IMR-90 (cell line): ENCODE measurements at regions not wholly inside any gene's neighbourhood (a gene's known extent, or its start where the extent isn't known, plus 50 kb on each side); places are given as distances from the start of the nearest gene placed in this dataset.

Experiments
- ATAC-seq: fragments of 200-7000 bp; cut with Tn5 transposase; 2 replicates; pipeline ENCODE4 v1.9.1; 2020; ENCODE audit warnings: low read depth, mild to moderate bottlenecking, moderate library complexity
- BruUV-seq: library from RNA; stranded (reverse); fragments of 400-500 nt; replicated peaks from 2 replicates; lab custom pipeline; 2021; lab: Mats Ljungman, UMichigan
- CTCF ChIA-PET: fragments of 300-600 bp; formaldehyde crosslinking; extraction: SDS; loops from one replicate; lab custom pipeline; 2021; ENCODE audit warnings: antibody characterized with exemption; lab: Yijun Ruan, JAX
- POLR2A ChIA-PET: fragments of 300-600 bp; sonication (Branson Sonifier 250); formaldehyde crosslinking; loops from one replicate; lab custom pipeline; 2022; ENCODE audit warnings: antibody characterized with exemption; ENCODE audit not compliant: unreplicated experiment; lab: Charles Lee
- DNase-seq: peaks from one replicate; pipeline ENCODE4 v3.0.0; 2013
- H2AFZ ChIP-seq: replicated peaks from 2 replicates; pipeline ENCODE3; 2013; ENCODE audit warnings: low read length, mild to moderate bottlenecking; ENCODE audit not compliant: poor library complexity
- H2AK5ac ChIP-seq: 2 replicates; pipeline ENCODE4 v1.6.1; 2013; ENCODE audit warnings: low read depth, low read length, inconsistent platforms
- H2AK9ac ChIP-seq: replicated peaks from 2 replicates; pipeline ENCODE3; 2013; ENCODE audit warnings: mild to moderate bottlenecking, low read depth, low read length, moderate library complexity; ENCODE audit not compliant: poor library complexity
- H2BK120ac ChIP-seq: 2 replicates; pipeline ENCODE4 v1.6.1; 2013; ENCODE audit warnings: low read depth, low read length, inconsistent platforms
- H2BK15ac ChIP-seq: 3 replicates; pipeline ENCODE4 v1.6.1; 2013; ENCODE audit warnings: low read depth, low read length, inconsistent platforms
- H2BK20ac ChIP-seq: 2 replicates; pipeline ENCODE4 v1.6.1; 2013; ENCODE audit warnings: low read depth, mild to moderate bottlenecking, inconsistent platforms, low read length, moderate library complexity
- H2BK5ac ChIP-seq: 2 replicates; pipeline ENCODE4 v1.6.1; 2013; ENCODE audit warnings: mild to moderate bottlenecking, low read depth, low read length, inconsistent platforms; ENCODE audit not compliant: poor library complexity, severe bottlenecking
- H3K14ac ChIP-seq: replicated peaks from 2 replicates; pipeline ENCODE4 v1.6.1; 2013; ENCODE audit warnings: low read depth, low read length, inconsistent platforms
- H3K18ac ChIP-seq: 2 replicates; pipeline ENCODE4 v1.6.1; 2013; ENCODE audit warnings: low read depth, low read length, control low read depth
- H3K23ac ChIP-seq: 2 replicates; pipeline ENCODE4 v1.6.1; 2013; ENCODE audit warnings: low read depth, low read length, inconsistent platforms
- H3K27ac ChIP-seq: 2 replicates; pipeline ENCODE4 v1.5.1; 2013; ENCODE audit warnings: mild to moderate bottlenecking, control low read depth, low read length; ENCODE audit not compliant: insufficient read depth
- H3K27me3 ChIP-seq: 2 replicates; pipeline ENCODE4 v1.6.1; 2013; ENCODE audit warnings: low read length; ENCODE audit not compliant: control insufficient read depth, insufficient read depth
- H3K36me3 ChIP-seq: 2 replicates; pipeline ENCODE4 v1.6.1; 2013; ENCODE audit warnings: low read length, mixed read lengths; ENCODE audit not compliant: control insufficient read depth, insufficient read depth
- H3K4ac ChIP-seq: 2 replicates; pipeline ENCODE4 v1.6.1; 2013; ENCODE audit warnings: low read depth, low read length, inconsistent platforms
- H3K4me1 ChIP-seq: 2 replicates; pipeline ENCODE4 v1.6.1; 2013; ENCODE audit warnings: low read length, mixed read lengths; ENCODE audit not compliant: control insufficient read depth, insufficient read depth
- H3K4me2 ChIP-seq: 2 replicates; pipeline ENCODE4 v1.6.1; 2013; ENCODE audit warnings: low read depth, mild to moderate bottlenecking, control low read depth, low read length, moderate library complexity
- H3K4me3 ChIP-seq: 2 replicates; pipeline ENCODE4 v1.5.1; 2013; ENCODE audit warnings: low read depth, mild to moderate bottlenecking, control low read depth, low read length, moderate library complexity; ENCODE audit not compliant: insufficient read depth
- H3K56ac ChIP-seq: 2 replicates; pipeline ENCODE4 v1.6.1; 2013; ENCODE audit warnings: low read length, inconsistent platforms; ENCODE audit not compliant: insufficient read depth; ENCODE audit errors: extremely low read depth
- H3K79me1 ChIP-seq, 2 experiments: 2 replicates each; pipeline ENCODE4 v1.6.1; 2013; ENCODE audit warnings: low read length in 2 of 2, inconsistent platforms in 1 of 2, low read depth in 1 of 2
- H3K9ac ChIP-seq: 2 replicates; pipeline ENCODE4 v1.6.1; 2013; ENCODE audit warnings: low read depth, low read length, control low read depth
- H3K9me1 ChIP-seq: 2 replicates; pipeline ENCODE4 v1.6.1; 2013; ENCODE audit warnings: low read length, inconsistent platforms; ENCODE audit not compliant: insufficient read depth
- H3K9me3 ChIP-seq: 2 replicates; pipeline ENCODE4 v1.6.1; 2013; ENCODE audit warnings: low read length; ENCODE audit not compliant: control insufficient read depth, insufficient read depth
- H4K20me1 ChIP-seq: 2 replicates; pipeline ENCODE4 v1.6.1; 2013; ENCODE audit warnings: low read length, inconsistent platforms; ENCODE audit not compliant: insufficient read depth
- H4K5ac ChIP-seq: 2 replicates; pipeline ENCODE4 v1.6.1; 2013; ENCODE audit warnings: mild to moderate bottlenecking, low read depth, low read length, control low read depth
- H4K8ac ChIP-seq, 2 experiments: 2 replicates each; pipeline ENCODE4 v1.6.1; 2013; ENCODE audit warnings: low read depth in 2 of 2, low read length in 2 of 2, control low read depth in 1 of 2, inconsistent platforms in 1 of 2
- H4K91ac ChIP-seq: 2 replicates; pipeline ENCODE4 v1.6.1; 2013; ENCODE audit warnings: low read depth, low read length, inconsistent platforms; ENCODE audit not compliant: insufficient read depth
- RCOR1 ChIP-seq: IDR thresholded peaks from 2 replicates; pipeline ENCODE4 v1.6.1; 2012; ENCODE audit warnings: mild to moderate bottlenecking, low read length, improper control_type of control experiment; ENCODE audit not compliant: insufficient replicate concordance
- WGBS, 2 experiments: methylation state at CpG; one replicate each; pipeline versions ENCODE4 v1.1.5 to v1.1.7; 2013; ENCODE audit warnings: missing lambda C conversion rate in 2 of 2; ENCODE audit not compliant: insufficient read length in 1 of 2; ENCODE audit errors: extremely low coverage in 2 of 2; 5-methylcytosine and 5-hydroxymethylcytosine counted together
- dilution Hi-C: fragments of 300-500 bp; cut with HindIII; formaldehyde crosslinking; loops from one replicate; pipeline ENCODE4 v1.14.3; 2018; ENCODE audit warnings: low sequenced_read_pairs; ENCODE audit not compliant: unreplicated experiment
- in situ Hi-C: fragments of 300-500 bp; cut with MboI; formaldehyde crosslinking; loops from 3 replicates; pipeline ENCODE4 v1.14.3; 2019; ENCODE audit warnings: low sequenced_read_pairs, inconsistent platforms, mixed read lengths
- intact Hi-C: fragments of 100-400 bp; cut with micrococcal nuclease; formaldehyde crosslinking; loops from 2 replicates; pipeline ENCODE4 v1.10.0; 2022

DNA sequence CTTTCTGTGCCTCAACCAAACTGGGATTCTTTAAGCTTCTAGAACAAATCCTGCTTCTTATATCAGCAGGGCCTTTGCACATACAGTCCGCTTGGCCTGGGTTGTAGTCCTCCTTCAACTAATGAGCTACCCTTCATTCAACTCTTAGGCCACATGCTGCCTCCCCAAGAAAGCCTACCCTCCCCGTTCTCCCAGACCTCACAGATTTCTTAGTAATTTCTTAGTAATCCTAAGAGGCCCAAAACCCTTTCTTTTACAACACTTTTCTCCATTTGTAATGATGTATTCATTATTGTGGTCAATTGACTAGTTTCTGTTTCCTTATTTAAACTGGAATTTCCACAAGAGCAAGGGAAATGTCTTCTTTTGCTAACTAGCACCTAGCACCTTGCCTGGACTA, 233.1 kb downstream of the PPP1R2C start:
- Histone ChIP-seq H4K91ac (no peak overlapping the region), H4K8ac (no peak overlapping the region), H2AK9ac (no peak overlapping the region), H3K79me1 (no peaks in the 10 kb centered on the region), H2BK120ac (no peak overlapping the region), H3K56ac (no peak overlapping the region), H3K4me2 (no peak overlapping the region), H2AFZ (no peak overlapping the region), H3K4me1 (no peaks in the 10 kb centered on the region), H2BK20ac (no peak overlapping the region), H3K9me1 (no peaks in the 10 kb centered on the region), H2BK15ac (no peak overlapping the region), H3K9me3 (no peaks in the 10 kb centered on the region), H4K20me1 (no peaks in the 10 kb centered on the region), H2BK5ac (no peak overlapping the region), H3K14ac (no peak overlapping the region), H3K27ac (no peak overlapping the region), H3K4ac (no peak overlapping the region), H3K27me3 (no peaks in the 10 kb centered on the region), H3K9ac (no peak overlapping the region), H3K18ac (no peak overlapping the region), H3K4me3 (no peak overlapping the region), H3K23ac (no peak overlapping the region), H2AK5ac (no peak overlapping the region), H4K5ac (no peak overlapping the region), H3K36me3 (no peaks in the 10 kb centered on the region)
- BruUV-seq: no TSS peak
- WGBS, 2 experiments: no CpG with 5 or more reads among the region's 2 CpGs
- in situ Hi-C loops (no loop called here), dilution Hi-C loops (no loop called here), intact Hi-C loops (no loop called here)
- no peak for TF ChIP-seq RCOR1
- ATAC-seq: no peak
- ChIA-PET CTCF (no interaction called here), POLR2A (no interaction called here)
- no peak for DNase-seq
